UCSD-AML1 (cell line): ENCODE measurements at regions not wholly inside any gene's neighbourhood (a gene's known extent, or its start where the extent isn't known, plus 50 kb on each side); places are given as distances from the start of the nearest gene placed in this dataset.

Experiments
- DNase-seq: peaks from one replicate; lab custom pipeline; 2025; ENCODE audit not compliant: unreplicated experiment; lab: John Stamatoyannopoulos, UW

GRCh38 chr9:89790542-89791109 lies 185.8 kb downstream of the GADD45G start:
- no peak for DNase-seq

GRCh38 chr9:89791754-89792153 lies 186.9 kb downstream of the GADD45G start:
- no peak for DNase-seq

- DNase-seq: no peak
Measured at GRCh38 chr9:89792189-89793123, 187.6 kb downstream of the GADD45G start.

- no peak for DNase-seq
Measured at GRCh38 chr9:89793124-89793495, 188.3 kb downstream of the GADD45G start.

GRCh38 chr9:89793551-89793950 lies 188.7 kb downstream of the GADD45G start:
- DNase-seq: no peak

- no peak for DNase-seq
Measured at GRCh38 chr9:89794918-89795317, 190.1 kb downstream of the GADD45G start.

GRCh38 chr9:89795538-89796195 lies 190.9 kb downstream of the GADD45G start:
- DNase-seq: no peak

GRCh38 chr9:89796606-89797005 lies 191.8 kb downstream of the GADD45G start:
- DNase-seq: no peak

- no peak for DNase-seq
Measured at GRCh38 chr9:89797255-89797654, 192.4 kb downstream of the GADD45G start.

GRCh38 chr9:89797937-89798455 lies 193.2 kb downstream of the GADD45G start:
- no peak for DNase-seq

- no peak for DNase-seq
Measured at GRCh38 chr9:89798547-89799120, 193.8 kb downstream of the GADD45G start.

GRCh38 chr9:89799221-89799620 lies 194.4 kb downstream of the GADD45G start:
- no peak for DNase-seq

GRCh38 chr9:89799766-89800165 lies 195.0 kb downstream of the GADD45G start:
- no peak for DNase-seq

GRCh38 chr9:89801341-89801740 lies 196.5 kb downstream of the GADD45G start:
- DNase-seq: no peak

GRCh38 chr9:89801742-89802670 lies 197.2 kb downstream of the GADD45G start:
- no peak for DNase-seq

- no peak for DNase-seq
Measured at GRCh38 chr9:89802781-89803355, 198.1 kb downstream of the GADD45G start.

GRCh38 chr9:89803403-89803802 lies 198.6 kb downstream of the GADD45G start:
- no peak for DNase-seq

- DNase-seq: no peak
Measured at GRCh38 chr9:89804766-89805531, 200.1 kb downstream of the GADD45G start.

- no peak for DNase-seq
Measured at GRCh38 chr9:89805571-89806292, 200.9 kb downstream of the GADD45G start.
